Neuronal stem cell (in vitro differentiated cells): ENCODE measurements at regions not wholly inside any gene's neighbourhood (a gene's known extent, or its start where the extent isn't known, plus 50 kb on each side); places are given as distances from the start of the nearest gene placed in this dataset.

ENCODE experiments used
- DNase-seq: peaks from one replicate; pipeline ENCODE4 v3.0.0-alpha.2; 2013; ENCODE audit warnings: low spot score
- H2AFZ ChIP-seq: one replicate; pipeline ENCODE4 v1.6.1; 2013; ENCODE audit warnings: mild to moderate bottlenecking, low read length, inconsistent platforms
- H2AK5ac ChIP-seq: 2 replicates; pipeline ENCODE4 v1.6.1; 2013; ENCODE audit warnings: low read depth, mild to moderate bottlenecking, inconsistent platforms, low read length, moderate library complexity, mixed read lengths
- H2BK120ac ChIP-seq: 2 replicates; pipeline ENCODE4 v1.6.1; 2013; ENCODE audit warnings: low read depth, mild to moderate bottlenecking, inconsistent platforms, low read length, moderate library complexity, mixed read lengths
- H2BK12ac ChIP-seq: one replicate; pipeline ENCODE4 v1.6.1; 2013; ENCODE audit warnings: low read length, inconsistent platforms
- H2BK15ac ChIP-seq: 2 replicates; pipeline ENCODE4 v1.6.1; 2013; ENCODE audit warnings: mild to moderate bottlenecking, low read length, inconsistent platforms, mixed read lengths
- H2BK5ac ChIP-seq: one replicate; pipeline ENCODE4 v1.6.1; 2013; ENCODE audit warnings: inconsistent platforms, mild to moderate bottlenecking, low read length, moderate library complexity
- H3K14ac ChIP-seq: one replicate; pipeline ENCODE4 v1.6.1; 2013; ENCODE audit warnings: low read length, inconsistent platforms
- H3K18ac ChIP-seq: 2 replicates; pipeline ENCODE4 v1.6.1; 2013; ENCODE audit warnings: low read length, inconsistent platforms
- H3K23ac ChIP-seq: 2 replicates; pipeline ENCODE4 v1.6.1; 2013; ENCODE audit warnings: low read depth, mild to moderate bottlenecking, mixed read lengths, low read length, inconsistent platforms; ENCODE audit not compliant: poor library complexity
- H3K27ac ChIP-seq: replicated peaks from 3 replicates; pipeline ENCODE4 v1.5.1; 2013; ENCODE audit warnings: low read length, inconsistent platforms
- H3K27me3 ChIP-seq, 3 experiments: 2 replicates each; pipeline ENCODE4 v1.6.1; 2013; ENCODE audit warnings: low read length in 3 of 3, mild to moderate bottlenecking in 2 of 3, inconsistent platforms in 1 of 3, low read depth in 1 of 3, mixed read lengths in 1 of 3, moderate library complexity in 1 of 3; ENCODE audit not compliant: control insufficient read depth in 3 of 3, insufficient read depth in 3 of 3
- H3K36me3 ChIP-seq, 2 donors: replicated peaks in 1 of 2; 2 replicates each; pipeline ENCODE4 v1.6.1; 2013; ENCODE audit warnings: low read length in 2 of 2; ENCODE audit not compliant: control insufficient read depth in 2 of 2, insufficient read depth in 2 of 2
- H3K4ac ChIP-seq: 2 replicates; pipeline ENCODE4 v1.6.1; 2013; ENCODE audit warnings: inconsistent platforms, mild to moderate bottlenecking, low read length, moderate library complexity
- H3K4me1 ChIP-seq, 2 donors: 1 replicate in 1 of 2; 2 replicates in 1 of 2; pipeline ENCODE4 v1.6.1; 2013; ENCODE audit warnings: low read length in 2 of 2, low read depth in 1 of 2; ENCODE audit not compliant: control insufficient read depth in 2 of 2, insufficient read depth in 1 of 2
- H3K4me2 ChIP-seq: one replicate; pipeline ENCODE4 v1.6.1; 2013; ENCODE audit warnings: mild to moderate bottlenecking, low read length, inconsistent platforms; ENCODE audit not compliant: insufficient read depth, poor library complexity, severe bottlenecking
- H3K4me3 ChIP-seq, 2 donors: 2 replicates each; pipeline ENCODE4 v1.5.1; 2013; ENCODE audit warnings: low read length in 2 of 2, mild to moderate bottlenecking in 2 of 2, inconsistent platforms in 1 of 2, moderate library complexity in 1 of 2
- H3K79me1 ChIP-seq: one replicate; pipeline ENCODE4 v1.6.1; 2013; ENCODE audit warnings: low read depth, mild to moderate bottlenecking, inconsistent platforms, low read length, moderate library complexity
- H3K9ac ChIP-seq: one replicate; pipeline ENCODE4 v1.6.1; 2013; ENCODE audit warnings: mild to moderate bottlenecking, low read depth, low read length, inconsistent platforms; ENCODE audit not compliant: poor library complexity
- H3K9me3 ChIP-seq, 2 donors: replicated peaks in 1 of 2; 2 replicates each; pipeline versions ENCODE3 to v1.6.1; 2013; ENCODE audit warnings: low read length in 2 of 2, mild to moderate bottlenecking in 2 of 2, inconsistent platforms in 1 of 2, low read depth in 1 of 2, mixed read lengths in 1 of 2, moderate library complexity in 1 of 2; ENCODE audit not compliant: control insufficient read depth in 2 of 2, insufficient read depth in 1 of 2
- H4K8ac ChIP-seq: one replicate; pipeline ENCODE4 v1.6.1; 2013; ENCODE audit warnings: low read depth, mild to moderate bottlenecking, inconsistent platforms, low read length, moderate library complexity
- H4K91ac ChIP-seq: one replicate; pipeline ENCODE4 v1.6.1; 2013; ENCODE audit warnings: low read length, low read depth, mild to moderate bottlenecking, inconsistent platforms; ENCODE audit not compliant: poor library complexity
- WGBS, 2 donors: extraction: QIAGEN DNeasy Blood & Tissue Kit; methylation state at CpG; one replicate each; pipeline ENCODE4 v1.1.7; 2013; ENCODE audit warnings: missing lambda C conversion rate in 2 of 2, mixed read lengths in 1 of 2; ENCODE audit not compliant: insufficient read length in 2 of 2, insufficient replicate concordance in 1 of 2; ENCODE audit errors: extremely low coverage in 2 of 2; 5-methylcytosine and 5-hydroxymethylcytosine counted together

DNA sequence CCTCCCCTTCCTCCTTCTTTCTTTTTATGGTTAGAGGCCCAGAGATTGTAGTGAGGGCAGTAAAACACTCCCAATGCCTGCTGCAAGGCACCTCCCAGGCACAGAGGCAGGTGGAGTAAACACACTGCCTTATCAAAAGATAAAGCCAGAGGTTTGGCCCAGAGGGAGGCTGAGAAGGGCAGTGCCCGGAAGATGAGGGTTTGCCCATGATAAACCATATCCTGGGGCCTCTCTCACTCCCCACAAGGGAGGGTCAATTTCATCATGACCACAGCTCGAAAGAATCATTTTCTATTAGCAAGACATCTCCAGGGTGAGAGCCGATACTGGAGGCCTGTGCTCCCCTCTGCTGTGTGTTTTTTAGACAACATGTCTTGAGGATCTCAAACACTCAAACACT lies 98.5 kb upstream of the FAM9C start:
- no peak overlapping the region for H3K4me2 ChIP-seq
- no peaks in the 10 kb centered on the region for H3K36me3 ChIP-seq
- no peak overlapping the region for H3K18ac ChIP-seq
- H3K9ac ChIP-seq: no peak overlapping the region
- H2AK5ac ChIP-seq: no peak overlapping the region
- no peaks in the 10 kb centered on the region for H3K27me3 ChIP-seq
- H4K91ac ChIP-seq: no peak overlapping the region
- no peak overlapping the region for H2BK5ac ChIP-seq
- no peak overlapping the region for H4K8ac ChIP-seq
- no peak overlapping the region for H3K23ac ChIP-seq
- WGBS, 2 donors: no CpG with 5 or more reads among the region's 3 CpGs
- H2BK12ac ChIP-seq: no peak overlapping the region
- H3K4me3 ChIP-seq: no peak overlapping the region
- peak overlapping the region; percentile 36 for H2AFZ ChIP-seq
- no peak for DNase-seq
- H3K27ac ChIP-seq: no peak overlapping the region
- H3K79me1 ChIP-seq: no peaks in the 10 kb centered on the region
- H3K9me3 ChIP-seq: peaks cover 4 to 7% of the 10 kb centered on the region in 2 donors
- no peak overlapping the region for H3K4ac ChIP-seq
- no peak overlapping the region for H3K14ac ChIP-seq
- no peak overlapping the region for H2BK120ac ChIP-seq
- H3K4me1 ChIP-seq: no peaks in the 10 kb centered on the region
- no peak overlapping the region for H2BK15ac ChIP-seq

DNA sequence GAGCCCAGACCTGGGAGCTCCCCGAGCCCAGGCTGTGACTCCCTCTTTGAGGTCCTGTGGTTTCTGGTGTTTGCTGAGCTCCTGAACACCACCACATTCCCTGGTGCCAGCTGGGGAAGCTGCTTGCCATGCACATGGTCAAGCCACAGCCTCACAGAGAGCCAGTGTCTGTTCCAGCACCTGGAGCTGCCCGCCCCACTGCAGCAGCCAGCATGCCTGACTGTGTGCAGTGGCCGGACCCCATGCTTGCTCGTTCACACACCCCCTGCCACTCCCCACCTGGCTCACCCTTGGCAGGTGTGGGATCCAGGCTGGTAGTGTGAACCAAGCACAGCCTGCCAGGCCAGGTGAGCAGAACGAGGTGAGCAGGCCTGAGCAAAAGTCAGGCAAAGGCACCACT lies 95.6 kb upstream of the FAM9C start:
- no peak overlapping the region for H4K91ac ChIP-seq
- H2BK5ac ChIP-seq: no peak overlapping the region
- no peak overlapping the region for H2AK5ac ChIP-seq
- no peak overlapping the region for H3K9ac ChIP-seq
- no peaks in the 10 kb centered on the region for H3K4me1 ChIP-seq
- H3K4me3 ChIP-seq: no peak overlapping the region
- H3K14ac ChIP-seq: no peak overlapping the region
- no peak overlapping the region for H2AFZ ChIP-seq
- no peak overlapping the region for H3K4me2 ChIP-seq
- DNase-seq: no peak
- H3K79me1 ChIP-seq: no peaks in the 10 kb centered on the region
- H2BK120ac ChIP-seq: no peak overlapping the region
- no peaks in the 10 kb centered on the region for H3K9me3 ChIP-seq
- H3K36me3 ChIP-seq: no peaks in the 10 kb centered on the region
- H3K18ac ChIP-seq: no peak overlapping the region
- no peak overlapping the region for H3K4ac ChIP-seq
- no peak overlapping the region for H2BK15ac ChIP-seq
- no CpG with 5 or more reads among the region's 5 CpGs for WGBS, 2 donors
- no peak overlapping the region for H2BK12ac ChIP-seq
- no peak overlapping the region for H3K27ac ChIP-seq
- no peaks in the 10 kb centered on the region for H3K27me3 ChIP-seq
- H3K23ac ChIP-seq: no peak overlapping the region
- H4K8ac ChIP-seq: no peak overlapping the region

DNA sequence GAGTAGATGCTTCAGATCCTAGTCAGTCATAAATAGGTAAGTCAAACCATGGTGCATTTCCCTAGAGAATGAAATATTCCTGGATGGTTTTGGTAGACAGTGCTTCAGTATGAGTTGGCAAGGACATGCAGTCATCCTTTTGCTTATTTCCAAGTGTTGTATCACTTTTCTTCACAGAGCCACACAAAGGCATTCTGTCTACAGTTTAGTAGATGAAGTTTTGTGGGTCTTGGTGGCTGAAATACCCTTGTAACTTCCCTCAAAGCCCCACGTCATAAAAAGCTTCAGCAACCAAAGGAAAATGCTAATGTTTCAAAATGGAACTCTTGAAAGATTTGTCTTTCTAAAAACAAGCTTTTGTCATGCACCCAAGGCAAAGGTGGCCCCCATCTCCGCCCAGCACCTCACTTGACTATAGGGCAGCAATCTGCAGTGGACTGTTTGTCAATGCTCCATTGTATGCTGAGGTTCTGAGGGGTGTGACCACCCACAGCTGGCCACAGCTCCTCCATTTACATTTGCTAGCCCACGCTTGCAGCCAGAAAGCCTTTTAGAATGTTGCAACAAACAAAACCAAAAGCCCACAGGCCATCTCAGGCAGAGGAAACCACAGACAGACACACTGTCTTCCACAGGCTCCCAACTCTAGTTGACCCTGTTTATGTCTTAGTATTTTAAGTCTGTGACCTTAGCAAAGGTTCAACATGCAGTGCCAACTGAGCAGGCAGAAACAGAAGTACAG lies 87.1 kb upstream of the FAM9C start:
- Histone ChIP-seq H4K8ac (no peak overlapping the region), H2BK120ac (no peak overlapping the region), H3K36me3 (no peaks in the 10 kb centered on the region), H2BK15ac (no peak overlapping the region), H3K4me3 (no peak overlapping the region), H3K4me1 (no peaks in the 10 kb centered on the region), H3K27me3 (no peaks in the 10 kb centered on the region), H3K18ac (no peak overlapping the region), H3K4ac (no peak overlapping the region), H3K14ac (no peak overlapping the region), H3K23ac (no peak overlapping the region), H2AFZ (peak overlapping the region; percentile 26), H2AK5ac (no peak overlapping the region), H3K79me1 (no peaks in the 10 kb centered on the region), H3K9me3 (no peaks in the 10 kb centered on the region), H2BK5ac (no peak overlapping the region), H3K9ac (no peak overlapping the region), H4K91ac (no peak overlapping the region), H2BK12ac (no peak overlapping the region), H3K4me2 (no peak overlapping the region), H3K27ac (no peak overlapping the region)
- DNase-seq: no peak
- no CpG with 5 or more reads among the region's 3 CpGs for WGBS, 2 donors

DNA sequence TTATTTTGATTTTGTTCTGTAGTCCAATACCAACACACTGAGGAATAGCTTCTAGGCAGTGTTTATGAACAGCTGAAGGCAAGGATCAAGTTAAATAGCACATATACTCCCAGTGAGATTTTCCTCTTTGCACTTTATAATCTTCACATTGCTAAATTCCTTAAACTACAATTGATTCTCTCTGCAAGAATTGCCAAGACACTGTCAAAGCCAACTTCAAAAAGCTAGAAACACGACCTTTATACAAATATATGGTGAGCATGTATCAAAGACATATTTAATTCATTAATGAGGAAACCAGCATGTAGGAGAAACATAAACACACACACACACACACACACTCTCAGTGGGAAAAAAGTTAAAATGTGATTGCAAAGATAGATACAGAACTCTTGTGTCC lies 86.4 kb upstream of the FAM9C start:
- H4K8ac ChIP-seq: no peak overlapping the region
- no peak overlapping the region for H4K91ac ChIP-seq
- H2BK5ac ChIP-seq: no peak overlapping the region
- H3K9me3 ChIP-seq: no peaks in the 10 kb centered on the region
- no CpG with 5 or more reads among the region's 1 CpG for WGBS, 2 donors
- no peaks in the 10 kb centered on the region for H3K27me3 ChIP-seq
- no peak overlapping the region for H2AFZ ChIP-seq
- no peak overlapping the region for H3K4me2 ChIP-seq
- H3K14ac ChIP-seq: no peak overlapping the region
- no peak overlapping the region for H2BK120ac ChIP-seq
- H3K23ac ChIP-seq: no peak overlapping the region
- no peaks in the 10 kb centered on the region for H3K79me1 ChIP-seq
- no peak overlapping the region for H3K4me3 ChIP-seq
- no peak overlapping the region for H3K18ac ChIP-seq
- H3K9ac ChIP-seq: no peak overlapping the region
- no peak overlapping the region for H3K4ac ChIP-seq
- no peaks in the 10 kb centered on the region for H3K4me1 ChIP-seq
- no peak overlapping the region for H2BK15ac ChIP-seq
- no peaks in the 10 kb centered on the region for H3K36me3 ChIP-seq
- no peak for DNase-seq
- H2AK5ac ChIP-seq: no peak overlapping the region
- no peak overlapping the region for H3K27ac ChIP-seq
- H2BK12ac ChIP-seq: no peak overlapping the region
